ENCODE measurements at regions not wholly inside any gene's neighbourhood (a gene's known extent, or its start where the extent isn't known, plus 50 kb on each side); places are given as distances from the start of the nearest gene placed in this dataset.

- TF ChIP-seq ATF1 (CRISPR knock-in tag; IDR thresholded peaks at IDR 0.05) (no peak), RORB (CRISPR knock-in tag; IDR thresholded peaks at IDR 0.05) (no peak), USF2 (CRISPR knock-in tag; IDR thresholded peaks at IDR 0.05) (no peak), SOX15 (CRISPR knock-in tag; IDR thresholded peaks at IDR 0.05) (no peak)
- TF ChIP-seq, protein P1, sequence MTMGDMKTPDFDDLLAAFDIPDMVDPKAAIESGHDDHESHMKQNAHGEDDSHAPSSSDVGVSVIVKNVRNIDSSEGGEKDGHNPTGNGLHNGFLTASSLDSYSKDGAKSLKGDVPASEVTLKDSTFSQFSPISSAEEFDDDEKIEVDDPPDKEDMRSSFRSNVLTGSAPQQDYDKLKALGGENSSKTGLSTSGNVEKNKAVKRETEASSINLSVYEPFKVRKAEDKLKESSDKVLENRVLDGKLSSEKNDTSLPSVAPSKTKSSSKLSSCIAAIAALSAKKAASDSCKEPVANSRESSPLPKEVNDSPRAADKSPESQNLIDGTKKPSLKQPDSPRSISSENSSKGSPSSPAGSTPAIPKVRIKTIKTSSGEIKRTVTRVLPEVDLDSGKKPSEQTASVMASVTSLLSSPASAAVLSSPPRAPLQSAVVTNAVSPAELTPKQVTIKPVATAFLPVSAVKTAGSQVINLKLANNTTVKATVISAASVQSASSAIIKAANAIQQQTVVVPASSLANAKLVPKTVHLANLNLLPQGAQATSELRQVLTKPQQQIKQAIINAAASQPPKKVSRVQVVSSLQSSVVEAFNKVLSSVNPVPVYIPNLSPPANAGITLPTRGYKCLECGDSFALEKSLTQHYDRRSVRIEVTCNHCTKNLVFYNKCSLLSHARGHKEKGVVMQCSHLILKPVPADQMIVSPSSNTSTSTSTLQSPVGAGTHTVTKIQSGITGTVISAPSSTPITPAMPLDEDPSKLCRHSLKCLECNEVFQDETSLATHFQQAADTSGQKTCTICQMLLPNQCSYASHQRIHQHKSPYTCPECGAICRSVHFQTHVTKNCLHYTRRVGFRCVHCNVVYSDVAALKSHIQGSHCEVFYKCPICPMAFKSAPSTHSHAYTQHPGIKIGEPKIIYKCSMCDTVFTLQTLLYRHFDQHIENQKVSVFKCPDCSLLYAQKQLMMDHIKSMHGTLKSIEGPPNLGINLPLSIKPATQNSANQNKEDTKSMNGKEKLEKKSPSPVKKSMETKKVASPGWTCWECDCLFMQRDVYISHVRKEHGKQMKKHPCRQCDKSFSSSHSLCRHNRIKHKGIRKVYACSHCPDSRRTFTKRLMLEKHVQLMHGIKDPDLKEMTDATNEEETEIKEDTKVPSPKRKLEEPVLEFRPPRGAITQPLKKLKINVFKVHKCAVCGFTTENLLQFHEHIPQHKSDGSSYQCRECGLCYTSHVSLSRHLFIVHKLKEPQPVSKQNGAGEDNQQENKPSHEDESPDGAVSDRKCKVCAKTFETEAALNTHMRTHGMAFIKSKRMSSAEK (CRISPR knock-in tag; IDR thresholded peaks at IDR 0.05; ENCODE audit: borderline replicate concordance) = no peak
Observed at GRCh38 chr3:127422663-127423375, 135.0 kb upstream of the PRR20G start (continued).

DNA sequence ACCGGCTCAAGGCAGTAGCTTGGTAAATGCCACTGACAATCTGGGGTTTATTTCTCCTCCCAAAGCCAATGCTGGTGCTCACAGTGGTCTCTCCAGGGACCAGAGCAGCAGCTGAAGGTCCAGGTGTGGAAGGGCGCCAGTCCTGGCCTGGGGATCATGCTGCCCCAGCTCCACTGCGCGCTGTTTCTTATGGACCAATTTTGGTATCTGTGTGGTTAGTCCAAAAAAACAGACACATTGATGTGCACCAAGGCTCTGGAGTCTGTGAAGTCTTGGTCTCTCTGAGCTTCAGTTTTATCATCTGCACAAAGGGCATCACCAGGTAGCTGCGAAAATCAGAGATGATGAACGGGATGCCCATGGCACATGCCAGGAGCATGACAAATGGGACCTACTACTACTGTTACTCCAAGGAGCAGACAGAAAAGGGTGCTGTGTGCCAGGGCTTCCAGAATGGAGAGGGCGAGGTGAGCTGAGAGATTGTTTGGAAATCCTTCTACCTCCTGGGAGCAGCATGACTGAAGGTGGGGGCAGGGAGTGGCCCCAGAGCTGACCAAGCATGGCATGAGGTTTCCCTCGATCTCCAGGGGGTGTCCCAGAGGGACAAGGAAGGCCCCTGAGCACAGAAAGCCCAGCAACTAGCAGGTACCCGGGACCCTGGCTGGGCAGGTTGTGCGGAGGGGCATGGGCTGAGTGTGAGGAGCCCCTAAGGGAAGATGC, 134.3 kb upstream of the PRR20G start:
- Mint-ChIP-seq H3K4me1 (peaks cover 53% of the 10 kb centered on the region), H3K4me3 (no peak overlapping the region), H3K27ac (no peak overlapping the region), H3K36me3 (no peaks in the 10 kb centered on the region), H3K27me3 (ENCODE audit: low read depth) (peaks cover 8% of the 10 kb centered on the region), H3K9me3 (no peaks in the 10 kb centered on the region)
- ChIA-PET POLR2A (no interaction called here), CTCF (interaction anchor here (1.7 to 2.8 kb wide), 2 partner anchors 16 to 34 kb away, joined by 5 to 14 read pairs; no protein-coding TSS in a partner anchor)
- no peak for DNase-seq (ENCODE audit: low spot score)
- TF ChIP-seq E2F5 (CRISPR knock-in tag; IDR thresholded peaks at IDR 0.05) (no peak), SP1 (CRISPR knock-in tag; conservative IDR thresholded peaks at IDR 0.05) (no peak), NR2C2 (CRISPR knock-in tag; IDR thresholded peaks at IDR 0.05) (no peak), ATF6 (CRISPR knock-in tag; IDR thresholded peaks at IDR 0.05) (no peak), ZNF263 (CRISPR knock-in tag; IDR thresholded peaks at IDR 0.05; ENCODE audit: low read depth) (no peak), KAT7 (CRISPR knock-in tag; IDR thresholded peaks at IDR 0.05; ENCODE audit: borderline replicate concordance) (no peak), ZNF317 (CRISPR knock-in tag; IDR thresholded peaks at IDR 0.05; ENCODE audit: borderline replicate concordance, low read depth) (no peak), TCF7 (CRISPR knock-in tag; IDR thresholded peaks at IDR 0.05; ENCODE audit: low read depth) (no peak)
- TF ChIP-seq, protein P2, sequence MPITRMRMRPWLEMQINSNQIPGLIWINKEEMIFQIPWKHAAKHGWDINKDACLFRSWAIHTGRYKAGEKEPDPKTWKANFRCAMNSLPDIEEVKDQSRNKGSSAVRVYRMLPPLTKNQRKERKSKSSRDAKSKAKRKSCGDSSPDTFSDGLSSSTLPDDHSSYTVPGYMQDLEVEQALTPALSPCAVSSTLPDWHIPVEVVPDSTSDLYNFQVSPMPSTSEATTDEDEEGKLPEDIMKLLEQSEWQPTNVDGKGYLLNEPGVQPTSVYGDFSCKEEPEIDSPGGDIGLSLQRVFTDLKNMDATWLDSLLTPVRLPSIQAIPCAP (CRISPR knock-in tag; IDR thresholded peaks at IDR 0.05) = no peak
- TF ChIP-seq, protein P3, sequence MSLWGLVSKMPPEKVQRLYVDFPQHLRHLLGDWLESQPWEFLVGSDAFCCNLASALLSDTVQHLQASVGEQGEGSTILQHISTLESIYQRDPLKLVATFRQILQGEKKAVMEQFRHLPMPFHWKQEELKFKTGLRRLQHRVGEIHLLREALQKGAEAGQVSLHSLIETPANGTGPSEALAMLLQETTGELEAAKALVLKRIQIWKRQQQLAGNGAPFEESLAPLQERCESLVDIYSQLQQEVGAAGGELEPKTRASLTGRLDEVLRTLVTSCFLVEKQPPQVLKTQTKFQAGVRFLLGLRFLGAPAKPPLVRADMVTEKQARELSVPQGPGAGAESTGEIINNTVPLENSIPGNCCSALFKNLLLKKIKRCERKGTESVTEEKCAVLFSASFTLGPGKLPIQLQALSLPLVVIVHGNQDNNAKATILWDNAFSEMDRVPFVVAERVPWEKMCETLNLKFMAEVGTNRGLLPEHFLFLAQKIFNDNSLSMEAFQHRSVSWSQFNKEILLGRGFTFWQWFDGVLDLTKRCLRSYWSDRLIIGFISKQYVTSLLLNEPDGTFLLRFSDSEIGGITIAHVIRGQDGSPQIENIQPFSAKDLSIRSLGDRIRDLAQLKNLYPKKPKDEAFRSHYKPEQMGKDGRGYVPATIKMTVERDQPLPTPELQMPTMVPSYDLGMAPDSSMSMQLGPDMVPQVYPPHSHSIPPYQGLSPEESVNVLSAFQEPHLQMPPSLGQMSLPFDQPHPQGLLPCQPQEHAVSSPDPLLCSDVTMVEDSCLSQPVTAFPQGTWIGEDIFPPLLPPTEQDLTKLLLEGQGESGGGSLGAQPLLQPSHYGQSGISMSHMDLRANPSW (CRISPR knock-in tag; conservative IDR thresholded peaks at IDR 0.05; ENCODE audit: low read depth) = no peak
- no peak for ATAC-seq

Data from WTC11 (cell line).